Body of pancreas (tissue), 4 donors: ENCODE measurements at regions not wholly inside any gene's neighbourhood (a gene's known extent, or its start where the extent isn't known, plus 50 kb on each side); places are given as distances from the start of the nearest gene placed in this dataset.

Experiments used
- ATAC-seq: fragments of 150-250 bp; one replicate; pipeline ENCODE4 v1.9.1; 2016
- DNase-seq, 4 donors: peaks; one replicate each; pipeline ENCODE4 v3.0.0-alpha.2; 2019
- H3K27ac ChIP-seq, 4 donors: fragments of 200-600 bp; sonication (generic); 1 replicate in 3 of 4; 2 replicates in 1 of 4; pipeline versions ENCODE4 v1.5.1 to v1.6.1; 2016 to 2019; ENCODE audit warnings: mild to moderate bottlenecking in 1 of 4, mixed read lengths in 1 of 4, moderate library complexity in 1 of 4
- H3K27me3 ChIP-seq, 2 donors: fragments of 200-600 bp; sonication (generic); one replicate each; pipeline ENCODE4 v1.6.0; 2016; ENCODE audit warnings: mild to moderate bottlenecking in 1 of 2
- H3K36me3 ChIP-seq, 2 donors: fragments of 200-600 bp; sonication (generic); replicated peaks in 1 of 2; 2 replicates each; pipeline ENCODE4 v1.5.1; 2016; ENCODE audit warnings: low read depth in 2 of 2; ENCODE audit not compliant: insufficient read depth in 1 of 2
- H3K4me1 ChIP-seq: fragments of 200-600 bp; sonication (generic); one replicate; pipeline ENCODE4 v1.6.0; 2016
- H3K4me3 ChIP-seq, 2 donors: fragments of 200-600 bp; sonication (generic); 1 replicate in 1 of 2; 2 replicates in 1 of 2; pipeline ENCODE4 v1.5.1; 2016 to 2019
- H3K9me3 ChIP-seq, 3 donors: fragments of 200-600 bp; sonication (generic); 1 replicate in 2 of 3; 2 replicates in 1 of 3; pipeline ENCODE4 v1.5.1; 2016
- POLR2A ChIP-seq, 3 donors: fragments of 450-650 bp; IDR thresholded peaks; one replicate each; pipeline ENCODE4 v1.6.1; 2016; ENCODE audit warnings: antibody characterized with exemption in 3 of 3, mild to moderate bottlenecking in 2 of 3
- WGBS, 2 donors: methylation state at CpG; one replicate each; pipeline ENCODE4 v1.1.5; 2017; 5-methylcytosine and 5-hydroxymethylcytosine counted together
- intact Hi-C: fragments of 100-400 bp; cut with DNase I; formaldehyde crosslinking; loops from one replicate; pipeline ENCODE4 v1.15.1; 2023
- TF ChIP-seq, protein P1 (sequence below), 7 experiments: fragments of 450-650 bp in 4 of 7; fragments of 200-600 bp in 3 of 7; sonication (generic) in 3 of 7; IDR thresholded peaks; one replicate each; pipeline ENCODE4 v1.5.1; 2016 to 2019; ENCODE audit warnings: antibody characterized with exemption in 7 of 7

GRCh38 chr4:22237846-22238494 is 277.9 kb downstream of the ADGRA3 start:
- Histone ChIP-seq H3K36me3 (no peaks in the 10 kb centered on the region), H3K4me1 (peaks cover 10% of the 10 kb centered on the region), H3K9me3 (no peaks in the 10 kb centered on the region), H3K4me3 (no peak overlapping the region), H3K27me3 (no peaks in the 10 kb centered on the region), H3K27ac (no peak overlapping the region)
- TF ChIP-seq, protein P1, sequence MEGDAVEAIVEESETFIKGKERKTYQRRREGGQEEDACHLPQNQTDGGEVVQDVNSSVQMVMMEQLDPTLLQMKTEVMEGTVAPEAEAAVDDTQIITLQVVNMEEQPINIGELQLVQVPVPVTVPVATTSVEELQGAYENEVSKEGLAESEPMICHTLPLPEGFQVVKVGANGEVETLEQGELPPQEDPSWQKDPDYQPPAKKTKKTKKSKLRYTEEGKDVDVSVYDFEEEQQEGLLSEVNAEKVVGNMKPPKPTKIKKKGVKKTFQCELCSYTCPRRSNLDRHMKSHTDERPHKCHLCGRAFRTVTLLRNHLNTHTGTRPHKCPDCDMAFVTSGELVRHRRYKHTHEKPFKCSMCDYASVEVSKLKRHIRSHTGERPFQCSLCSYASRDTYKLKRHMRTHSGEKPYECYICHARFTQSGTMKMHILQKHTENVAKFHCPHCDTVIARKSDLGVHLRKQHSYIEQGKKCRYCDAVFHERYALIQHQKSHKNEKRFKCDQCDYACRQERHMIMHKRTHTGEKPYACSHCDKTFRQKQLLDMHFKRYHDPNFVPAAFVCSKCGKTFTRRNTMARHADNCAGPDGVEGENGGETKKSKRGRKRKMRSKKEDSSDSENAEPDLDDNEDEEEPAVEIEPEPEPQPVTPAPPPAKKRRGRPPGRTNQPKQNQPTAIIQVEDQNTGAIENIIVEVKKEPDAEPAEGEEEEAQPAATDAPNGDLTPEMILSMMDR (IDR thresholded peaks at IDR 0.05): no peak
- TF ChIP-seq POLR2A (IDR thresholded peaks at IDR 0.05): no peak
- peak in 2 of 4 donors; percentile 6 to 9 for DNase-seq
- 9 to 19% methylated on average over 10 of the region's 10 CpGs for WGBS, 2 donors
- ATAC-seq: no peak
- intact Hi-C loops: no loop called here

DNA sequence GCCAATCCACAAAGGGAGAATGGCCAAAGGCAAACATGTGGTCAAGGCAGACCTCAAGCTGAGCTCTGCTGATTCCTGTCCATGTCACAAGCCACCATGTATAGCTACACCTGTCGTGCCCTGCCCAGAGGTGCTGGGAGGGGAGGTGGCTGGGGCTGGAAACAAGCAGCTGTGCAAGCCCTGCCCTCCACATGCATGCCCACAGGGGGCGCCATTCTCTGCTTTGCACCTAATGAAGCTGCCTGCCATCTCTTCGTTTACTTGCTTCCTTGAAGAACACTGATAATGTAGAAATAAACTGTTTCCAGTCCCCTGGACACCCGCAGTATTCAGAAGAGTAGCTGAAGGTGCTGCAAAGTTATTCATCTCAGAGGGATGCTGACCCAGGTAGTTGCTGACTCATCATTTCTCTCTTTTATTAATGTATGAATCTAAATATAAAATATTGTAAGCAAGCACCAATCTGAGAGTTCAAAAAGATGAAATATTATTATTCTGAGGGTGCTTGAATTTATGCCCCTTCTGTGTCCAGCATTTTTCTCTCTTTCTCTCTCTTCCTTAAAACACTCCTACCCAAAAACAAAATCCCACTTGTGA is 278.6 kb downstream of the ADGRA3 start:
- peaks cover 10% of the 10 kb centered on the region for H3K4me1 ChIP-seq
- no peaks in the 10 kb centered on the region for H3K9me3 ChIP-seq
- ATAC-seq: no peak
- peak; percentile 12 to 43 (median 38) for DNase-seq
- intact Hi-C loops: no loop called here
- TF ChIP-seq, protein P1 (IDR thresholded peaks at IDR 0.05): peak in 5 of 7 experiments; percentile 11 to 41 (median 32)
- no peak for TF ChIP-seq POLR2A (IDR thresholded peaks at IDR 0.05)
- H3K4me3 ChIP-seq: no peak overlapping the region
- 13 to 22% methylated on average over 4 of the region's 4 CpGs for WGBS, 2 donors
- H3K27ac ChIP-seq: no peak overlapping the region
- H3K27me3 ChIP-seq: no peaks in the 10 kb centered on the region
- no peaks in the 10 kb centered on the region for H3K36me3 ChIP-seq

GRCh38 chr4:22235698-22236097 is 280.2 kb downstream of the ADGRA3 start:
- 49 to 57% methylated on average over 7 of the region's 7 CpGs for WGBS, 2 donors
- intact Hi-C loops: no loop called here
- Histone ChIP-seq H3K27me3 (no peaks in the 10 kb centered on the region), H3K27ac (no peak overlapping the region), H3K4me1 (peaks cover 10% of the 10 kb centered on the region), H3K4me3 (no peak overlapping the region), H3K36me3 (no peaks in the 10 kb centered on the region), H3K9me3 (no peaks in the 10 kb centered on the region)
- ATAC-seq (no peak), DNase-seq (no peak)
- TF ChIP-seq, protein P1 (IDR thresholded peaks at IDR 0.05): no peak
- TF ChIP-seq POLR2A (IDR thresholded peaks at IDR 0.05): no peak

GRCh38 chr4:22233230-22233629 is 282.6 kb downstream of the ADGRA3 start:
- TF ChIP-seq, protein P1 (IDR thresholded peaks at IDR 0.05): no peak
- TF ChIP-seq POLR2A (IDR thresholded peaks at IDR 0.05): no peak
- no peak overlapping the region for H3K4me3 ChIP-seq
- peaks cover 4% of the 10 kb centered on the region for H3K4me1 ChIP-seq
- WGBS, 2 donors: 60 to 66% methylated on average over 7 of the region's 7 CpGs
- DNase-seq (no peak), ATAC-seq (no peak)
- intact Hi-C loops: no loop called here
- no peaks in the 10 kb centered on the region for H3K9me3 ChIP-seq
- H3K36me3 ChIP-seq: no peaks in the 10 kb centered on the region
- no peak overlapping the region for H3K27ac ChIP-seq
- no peaks in the 10 kb centered on the region for H3K27me3 ChIP-seq

GRCh38 chr4:22220965-22221364 is 272.4 kb upstream of the KCNIP4 start:
- Histone ChIP-seq H3K9me3 (no peaks in the 10 kb centered on the region), H3K4me1 (no peaks in the 10 kb centered on the region), H3K4me3 (no peak overlapping the region), H3K27ac (no peak overlapping the region), H3K27me3 (no peaks in the 10 kb centered on the region), H3K36me3 (no peaks in the 10 kb centered on the region)
- ATAC-seq: no peak
- intact Hi-C loops: no loop called here
- WGBS, 2 donors: 59 to 63% methylated on average over 9 of the region's 9 CpGs
- TF ChIP-seq, protein P1 (IDR thresholded peaks at IDR 0.05): no peak
- no peak for TF ChIP-seq POLR2A (IDR thresholded peaks at IDR 0.05)
- no peak for DNase-seq
